CD4-positive, alpha-beta T cell (primary cell): ENCODE measurements at regions not wholly inside any gene's neighbourhood (a gene's known extent, or its start where the extent isn't known, plus 50 kb on each side); places are given as distances from the start of the nearest gene placed in this dataset.

ENCODE experiments used
- ATAC-seq: fragments of 200-7000 bp; cut with Tn5 transposase; one replicate; pipeline ENCODE4 v1.10.0; 2022; ENCODE audit warnings: mild to moderate bottlenecking; ENCODE audit not compliant: poor library complexity
- CTCF ChIA-PET: fragments of 350-600 bp; sonication (Branson Sonifier 250); formaldehyde crosslinking; loops from one replicate; lab custom pipeline; 2021; ENCODE audit warnings: antibody characterized with exemption, inconsistent platforms; lab: Charles Lee
- POLR2A ChIA-PET: fragments of 350-600 bp; sonication (Branson Sonifier 250); formaldehyde crosslinking; loops from one replicate; lab custom pipeline; 2021; ENCODE audit warnings: antibody characterized with exemption, inconsistent platforms; lab: Charles Lee
- DNase-seq, 14 experiments: peaks; one replicate each; pipeline ENCODE4 v3.0.0-alpha.2; 2013 to 2020; ENCODE audit warnings: mixed read lengths in 2 of 14
- H3K27ac ChIP-seq, 2 donors: one replicate each; pipeline versions ENCODE4 v1.5.1 to v1.7.0; 2013; ENCODE audit warnings: low read length in 2 of 2, low read depth in 1 of 2, mild to moderate bottlenecking in 1 of 2
- H3K27me3 ChIP-seq, 2 experiments: 1 replicate in 1 of 2; 2 replicates in 1 of 2; pipeline versions ENCODE4 v1.6.1 to v1.7.0; 2013; ENCODE audit warnings: low read length in 2 of 2, control low read depth in 1 of 2, mild to moderate bottlenecking in 1 of 2, moderate library complexity in 1 of 2; ENCODE audit not compliant: insufficient read depth in 2 of 2, control insufficient read depth in 1 of 2
- H3K36me3 ChIP-seq: one replicate; pipeline ENCODE4 v1.6.1; 2013; ENCODE audit warnings: low read length, control low read depth; ENCODE audit not compliant: insufficient read depth
- H3K4me1 ChIP-seq: one replicate; pipeline ENCODE4 v1.6.1; 2013; ENCODE audit warnings: low read length, control low read depth; ENCODE audit not compliant: insufficient read depth
- H3K4me3 ChIP-seq: one replicate; pipeline ENCODE4 v1.5.1; 2013; ENCODE audit warnings: mild to moderate bottlenecking, low read length, moderate library complexity
- H3K9me3 ChIP-seq, 2 experiments: 1 replicate in 1 of 2; 2 replicates in 1 of 2; pipeline versions ENCODE4 v1.6.1 to v1.7.0; 2013; ENCODE audit warnings: low read length in 2 of 2, mild to moderate bottlenecking in 2 of 2, control low read depth in 1 of 2, moderate library complexity in 1 of 2; ENCODE audit not compliant: control insufficient read depth in 1 of 2, insufficient read depth in 1 of 2
- H3K27ac Mint-ChIP-seq: one replicate; pipeline ENCODE4 v1.8.0; 2020; ENCODE audit warnings: mixed read lengths
- H3K27me3 Mint-ChIP-seq: one replicate; pipeline ENCODE4 v1.8.0; 2021; ENCODE audit warnings: mixed read lengths
- H3K36me3 Mint-ChIP-seq: one replicate; pipeline ENCODE4 v1.8.0; 2021; ENCODE audit warnings: low read depth, mixed read lengths
- H3K4me1 Mint-ChIP-seq: one replicate; pipeline ENCODE4 v1.8.0; 2021; ENCODE audit warnings: low read depth, mixed read lengths
- H3K4me3 Mint-ChIP-seq: one replicate; pipeline ENCODE4 v1.8.0; 2020; ENCODE audit warnings: mild to moderate bottlenecking, mixed read lengths
- H3K9me3 Mint-ChIP-seq: one replicate; pipeline ENCODE4 v1.8.0; 2020; ENCODE audit warnings: mixed read lengths
- CTCF ChIP-seq: fragments of 200-600 bp; IDR thresholded peaks from one replicate; pipeline ENCODE4 v1.8.0; 2022; ENCODE audit warnings: antibody characterized with exemption, mild to moderate bottlenecking
- intact Hi-C, 2 experiments: fragments of 100-400 bp; cut with DNase I in 1 of 2; cut with micrococcal nuclease in 1 of 2; formaldehyde crosslinking; loops; one replicate each; pipeline versions ENCODE4 v1.15.1 to v1.9.0; 2023 to 2025; cut with DNase I, micrococcal nuclease

- ATAC-seq: no peak
- H3K9me3 Mint-ChIP-seq: no peaks in the 10 kb centered on the region
- H3K36me3 Mint-ChIP-seq: no peaks in the 10 kb centered on the region
These were observed 110.9 kb upstream of the NUDT7 start for GRCh38 chr16:77611386-77611785.

GRCh38 chr16:77612596-77612995, 109.7 kb upstream of the NUDT7 start:
- CTCF ChIA-PET: no interaction called here
- no peaks in the 10 kb centered on the region for H3K4me1 Mint-ChIP-seq
- intact Hi-C loops: no loop called here
- TF ChIP-seq CTCF: no peak
- peaks cover 48% of the 10 kb centered on the region for H3K27me3 Mint-ChIP-seq
- POLR2A ChIA-PET: no interaction called here
- H3K27ac ChIP-seq: no peak overlapping the region
- no peak overlapping the region for H3K4me3 Mint-ChIP-seq
- no peak overlapping the region for H3K27ac Mint-ChIP-seq
- H3K27me3 ChIP-seq: peaks cover 0 to 4% of the 10 kb centered on the region in 2 experiments
- ATAC-seq: no peak
- H3K9me3 Mint-ChIP-seq: no peaks in the 10 kb centered on the region
- H3K9me3 ChIP-seq: no peaks in the 10 kb centered on the region
- DNase-seq: no peak
- H3K36me3 Mint-ChIP-seq: no peaks in the 10 kb centered on the region
- H3K36me3 ChIP-seq: no peaks in the 10 kb centered on the region
- no peaks in the 10 kb centered on the region for H3K4me1 ChIP-seq
- no peak overlapping the region for H3K4me3 ChIP-seq

More at GRCh38 chr16:77611386-77611785, 110.9 kb upstream of the NUDT7 start:
- TF ChIP-seq CTCF: no peak
- peaks cover 39% of the 10 kb centered on the region for H3K27me3 Mint-ChIP-seq
- H3K4me3 ChIP-seq: no peak overlapping the region
- H3K4me1 Mint-ChIP-seq: no peaks in the 10 kb centered on the region
- no peak overlapping the region for H3K27ac Mint-ChIP-seq
- POLR2A ChIA-PET: no interaction called here
- intact Hi-C loops: no loop called here
- no peaks in the 10 kb centered on the region for H3K9me3 ChIP-seq
- H3K4me3 Mint-ChIP-seq: no peak overlapping the region
- H3K27me3 ChIP-seq: peaks cover 0 to under 1% of the 10 kb centered on the region in 2 experiments
- no peaks in the 10 kb centered on the region for H3K36me3 ChIP-seq
- DNase-seq: no peak
- CTCF ChIA-PET: no interaction called here
- no peaks in the 10 kb centered on the region for H3K4me1 ChIP-seq
- no peak overlapping the region for H3K27ac ChIP-seq

GRCh38 chr16:77613095-77613494, 109.2 kb upstream of the NUDT7 start:
- Histone ChIP-seq H3K27me3 (peaks cover 0 to 4% of the 10 kb centered on the region in 2 experiments), H3K9me3 (no peaks in the 10 kb centered on the region), H3K4me1 (no peaks in the 10 kb centered on the region), H3K4me3 (no peak overlapping the region), H3K27ac (no peak overlapping the region), H3K36me3 (no peaks in the 10 kb centered on the region)
- ChIA-PET POLR2A (no interaction called here), CTCF (no interaction called here)
- peaks cover 53% of the 10 kb centered on the region for H3K27me3 Mint-ChIP-seq
- no peaks in the 10 kb centered on the region for H3K9me3 Mint-ChIP-seq
- TF ChIP-seq CTCF: no peak
- no peak for ATAC-seq
- H3K27ac Mint-ChIP-seq: no peak overlapping the region
- intact Hi-C loops: no loop called here
- no peaks in the 10 kb centered on the region for H3K36me3 Mint-ChIP-seq
- no peaks in the 10 kb centered on the region for H3K4me1 Mint-ChIP-seq
- H3K4me3 Mint-ChIP-seq: no peak overlapping the region
- no peak for DNase-seq
